ENCODE measurements at regions not wholly inside any gene's neighbourhood (a gene's known extent, or its start where the extent isn't known, plus 50 kb on each side); places are given as distances from the start of the nearest gene placed in this dataset.

- intact Hi-C loops (cut with DNase I): no loop called here
- H3K4me1 ChIP-seq: no peaks in the 10 kb centered on the region
- TF ChIP-seq CTCF (IDR thresholded peaks at IDR 0.05) (no peak), POLR2A (IDR thresholded peaks at IDR 0.05) (no peak)
- H3K27me3 ChIP-seq: peaks cover 0 to 7% (median 0%) of the 10 kb centered on the region in 9 donors
- no peak overlapping the region for H3K27ac ChIP-seq
- peaks cover 0 to 31% (median 9%) of the 10 kb centered on the region in 12 donors for H3K9me3 ChIP-seq
- no peak overlapping the region for H3K4me3 ChIP-seq
- DNase-seq (no peak), ATAC-seq (no peak)
- no peaks in the 10 kb centered on the region for H3K36me3 ChIP-seq
- 90 to 92% (median 92%) methylated on average over 18 of the region's 18 CpGs for WGBS, 4 donors
Observed at GRCh38 chr2:238747114-238747513, 100.8 kb upstream of the TWIST2 start.

GRCh38 chr2:238747557-238747956 is 100.3 kb upstream of the TWIST2 start:
- TF ChIP-seq POLR2A (IDR thresholded peaks at IDR 0.05) (no peak), CTCF (IDR thresholded peaks at IDR 0.05) (no peak)
- ATAC-seq (no peak), DNase-seq (no peak)
- Histone ChIP-seq H3K9me3 (peaks cover 0 to 31% (median 9%) of the 10 kb centered on the region in 12 donors), H3K27me3 (peaks cover 0 to 7% (median 0%) of the 10 kb centered on the region in 9 donors), H3K27ac (no peak overlapping the region), H3K4me1 (no peaks in the 10 kb centered on the region), H3K36me3 (no peaks in the 10 kb centered on the region), H3K4me3 (no peak overlapping the region)
- intact Hi-C loops (cut with DNase I): no loop called here
- 77 to 94% (median 90%) methylated on average over 3 of the region's 3 CpGs for whole genome bisulfite sequencing, 4 donors

- TF ChIP-seq POLR2A (IDR thresholded peaks at IDR 0.05): no peak
- no peak for TF ChIP-seq CTCF (IDR thresholded peaks at IDR 0.05)
- DNase-seq (no peak), ATAC-seq (no peak)
- Histone ChIP-seq H3K27ac (no peak overlapping the region), H3K4me1 (no peaks in the 10 kb centered on the region), H3K9me3 (peaks cover 0 to 31% (median 9%) of the 10 kb centered on the region in 12 donors), H3K27me3 (peaks cover 0 to 6% (median 0%) of the 10 kb centered on the region in 9 donors), H3K36me3 (no peaks in the 10 kb centered on the region), H3K4me3 (no peak overlapping the region)
- intact Hi-C loops (cut with DNase I): no loop called here
- WGBS, 4 donors: 88 to 95% (median 91%) methylated on average over 3 of the region's 3 CpGs
Observed at GRCh38 chr2:238750212-238750904, 97.5 kb upstream of the TWIST2 start.

GRCh38 chr2:238754259-238754658 is 93.6 kb upstream of the TWIST2 start:
- ATAC-seq (no peak), DNase-seq (no peak)
- WGBS, 4 donors: 50 to 62% (median 61%) methylated on average over 8 of the region's 8 CpGs
- TF ChIP-seq POLR2A (IDR thresholded peaks at IDR 0.05) (no peak), CTCF (IDR thresholded peaks at IDR 0.05) (no peak)
- Histone ChIP-seq H3K36me3 (no peaks in the 10 kb centered on the region), H3K4me3 (no peak overlapping the region), H3K27me3 (peaks cover 0 to 6% (median 0%) of the 10 kb centered on the region in 9 donors), H3K9me3 (peaks cover 0 to 24% (median 8%) of the 10 kb centered on the region in 12 donors), H3K27ac (no peak overlapping the region), H3K4me1 (no peaks in the 10 kb centered on the region)
- intact Hi-C loops (cut with DNase I): no loop called here
